Large intestine (tissue), 3 donors: ENCODE measurements at regions not wholly inside any gene's neighbourhood (a gene's known extent, or its start where the extent isn't known, plus 50 kb on each side); places are given as distances from the start of the nearest gene placed in this dataset.

Source experiments
- DNase-seq, 2 donors: peaks; one replicate each; pipeline versions ENCODE4 v3.0.0 to v3.0.0-alpha.2; 2013
- H3K27ac ChIP-seq: one replicate; pipeline ENCODE4 v1.5.1; 2013; ENCODE audit warnings: low read length
- H3K27me3 ChIP-seq: 2 replicates; pipeline ENCODE4 v1.6.1; 2013; ENCODE audit warnings: low read length; ENCODE audit not compliant: control insufficient read depth, insufficient read depth
- H3K36me3 ChIP-seq: 2 replicates; pipeline ENCODE4 v1.6.1; 2013; ENCODE audit warnings: low read length; ENCODE audit not compliant: control insufficient read depth, insufficient read depth
- H3K4me1 ChIP-seq: one replicate; pipeline ENCODE4 v1.6.1; 2013; ENCODE audit warnings: low read length; ENCODE audit not compliant: control insufficient read depth, insufficient read depth
- H3K4me3 ChIP-seq: one replicate; pipeline ENCODE4 v1.5.1; 2013; ENCODE audit warnings: low read length
- H3K9me3 ChIP-seq: one replicate; pipeline ENCODE4 v1.6.1; 2013; ENCODE audit warnings: mild to moderate bottlenecking, low read depth, low read length, moderate library complexity; ENCODE audit not compliant: control insufficient read depth
- WGBS: methylation state at CpG from one replicate; pipeline ENCODE4 v1.1.5; 2013; ENCODE audit warnings: low lambda C conversion rate; ENCODE audit not compliant: insufficient coverage; 5-methylcytosine and 5-hydroxymethylcytosine counted together

DNA sequence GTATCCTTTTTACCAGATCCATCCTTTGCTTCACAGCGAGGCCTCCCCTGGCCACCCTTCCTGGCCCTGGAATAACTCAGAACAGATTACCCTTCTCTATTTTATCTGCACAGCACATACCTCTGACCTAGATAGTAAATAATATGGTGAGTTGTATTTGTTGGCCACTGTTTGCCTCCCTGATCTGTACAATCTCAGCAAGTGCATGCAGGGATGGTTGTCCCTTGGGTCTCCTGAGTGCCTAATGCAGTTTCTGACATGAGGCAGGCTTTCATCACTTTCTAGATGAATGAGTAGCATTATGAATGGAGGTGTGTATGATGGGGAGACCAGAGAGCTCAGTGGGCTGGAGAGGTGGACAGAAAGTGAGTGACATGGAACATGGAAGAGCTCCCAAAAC, 525.1 kb upstream of the IGFBP3 start:
- H3K9me3 ChIP-seq = no peaks in the 10 kb centered on the region
- no peaks in the 10 kb centered on the region for H3K36me3 ChIP-seq
- no peaks in the 10 kb centered on the region for H3K4me1 ChIP-seq
- DNase-seq = no peak
- WGBS = 80% methylated on average over 1 of the region's 1 CpG
- no peak overlapping the region for H3K27ac ChIP-seq
- no peaks in the 10 kb centered on the region for H3K27me3 ChIP-seq
- no peak overlapping the region for H3K4me3 ChIP-seq

DNA sequence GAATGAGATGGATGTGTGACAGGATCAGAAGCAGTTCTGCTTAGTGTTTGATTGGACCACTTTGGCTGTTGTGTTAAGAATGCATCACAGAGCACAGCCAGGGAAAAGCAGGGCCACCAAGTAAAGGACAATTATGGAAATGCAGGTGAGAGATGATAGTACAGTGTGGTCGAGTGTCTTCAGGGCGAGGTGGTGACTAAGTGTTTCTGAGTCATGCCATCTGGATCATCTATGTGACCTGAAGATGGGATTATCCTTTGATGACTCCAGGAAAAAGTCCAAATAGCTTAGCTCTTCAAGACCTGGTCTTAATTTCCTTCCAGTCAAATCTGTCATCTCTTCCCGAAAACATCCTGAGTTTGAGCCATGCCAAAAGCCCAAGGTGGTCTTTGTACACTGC, 523.2 kb upstream of the IGFBP3 start:
- H3K27ac ChIP-seq = no peak overlapping the region
- no peak overlapping the region for H3K4me3 ChIP-seq
- DNase-seq = no peak
- H3K9me3 ChIP-seq = no peaks in the 10 kb centered on the region
- no peaks in the 10 kb centered on the region for H3K4me1 ChIP-seq
- no peaks in the 10 kb centered on the region for H3K36me3 ChIP-seq
- WGBS = no CpG with 5 or more reads among the region's 3 CpGs
- no peaks in the 10 kb centered on the region for H3K27me3 ChIP-seq

DNA sequence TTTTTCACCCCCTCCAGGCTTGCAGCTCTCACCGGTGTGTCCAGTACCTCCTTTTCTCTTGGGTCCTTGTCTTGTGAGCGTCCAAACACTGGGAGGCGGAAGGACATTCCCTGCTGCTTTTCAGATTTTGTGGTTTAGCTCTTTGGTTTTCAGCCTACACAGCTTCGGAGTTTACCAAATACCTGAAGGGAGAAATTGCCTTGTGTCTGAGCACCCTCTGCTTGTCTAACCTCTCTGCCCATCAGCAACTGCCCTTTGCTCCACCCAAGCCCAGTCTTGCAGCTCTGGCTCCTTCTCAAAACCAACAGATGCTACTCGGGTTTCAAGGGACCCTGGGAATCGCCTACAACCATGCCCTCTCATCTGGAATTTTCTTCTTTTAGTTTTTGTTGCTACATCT, 519.1 kb upstream of the IGFBP3 start:
- no CpG with 5 or more reads among the region's 6 CpGs for WGBS
- Histone ChIP-seq H3K36me3 (no peaks in the 10 kb centered on the region), H3K27me3 (no peaks in the 10 kb centered on the region), H3K4me3 (no peak overlapping the region), H3K4me1 (no peaks in the 10 kb centered on the region), H3K27ac (no peak overlapping the region), H3K9me3 (no peaks in the 10 kb centered on the region)
- no peak for DNase-seq

DNA sequence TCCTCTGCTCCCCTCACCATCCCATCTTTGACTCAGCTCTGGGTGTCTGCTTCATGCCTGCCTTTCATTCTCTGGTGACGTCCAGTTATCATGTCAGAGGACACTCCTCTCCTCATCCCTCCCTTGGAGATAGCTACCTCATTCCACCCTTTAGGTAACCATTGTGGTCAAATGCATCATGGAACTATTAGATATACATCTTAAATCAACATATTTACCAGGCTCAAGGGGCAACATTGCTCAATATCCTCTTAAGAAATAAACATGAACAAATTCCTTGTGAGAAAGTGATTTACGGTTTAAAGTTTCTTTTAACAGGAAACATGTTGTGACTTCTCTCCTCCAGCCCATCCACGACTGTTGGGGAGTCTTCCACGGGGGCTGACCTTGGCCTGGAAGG, 511.6 kb upstream of the IGFBP3 start:
- WGBS = no CpG with 5 or more reads among the region's 4 CpGs
- peak in 1 of 2 donors; percentile 13 for DNase-seq
- Histone ChIP-seq H3K9me3 (no peaks in the 10 kb centered on the region), H3K27ac (no peak overlapping the region), H3K27me3 (no peaks in the 10 kb centered on the region), H3K4me3 (no peak overlapping the region), H3K36me3 (no peaks in the 10 kb centered on the region), H3K4me1 (no peaks in the 10 kb centered on the region)

DNA sequence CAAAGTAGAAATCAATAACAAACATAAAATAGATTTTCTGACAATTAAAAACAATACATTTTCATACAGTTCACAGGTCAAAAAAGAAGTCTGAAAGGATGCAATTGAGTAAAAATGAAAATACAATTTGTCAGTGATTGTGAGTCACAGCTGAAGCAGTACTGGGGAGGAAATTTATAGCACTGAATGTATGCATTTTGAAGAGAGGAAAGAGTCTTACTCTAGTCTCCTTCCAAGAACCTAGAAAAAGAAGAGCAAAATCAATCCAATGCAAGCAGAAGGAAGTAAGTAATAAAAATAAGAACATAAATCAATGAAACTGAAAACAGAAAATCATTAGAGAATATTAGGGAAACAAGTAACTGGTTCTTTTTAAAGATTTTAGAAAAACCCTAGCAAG, 507.2 kb upstream of the IGFBP3 start:
- Histone ChIP-seq H3K4me1 (no peaks in the 10 kb centered on the region), H3K27me3 (no peaks in the 10 kb centered on the region), H3K9me3 (no peaks in the 10 kb centered on the region), H3K27ac (no peak overlapping the region), H3K36me3 (no peaks in the 10 kb centered on the region), H3K4me3 (no peak overlapping the region)
- no peak for DNase-seq

DNA sequence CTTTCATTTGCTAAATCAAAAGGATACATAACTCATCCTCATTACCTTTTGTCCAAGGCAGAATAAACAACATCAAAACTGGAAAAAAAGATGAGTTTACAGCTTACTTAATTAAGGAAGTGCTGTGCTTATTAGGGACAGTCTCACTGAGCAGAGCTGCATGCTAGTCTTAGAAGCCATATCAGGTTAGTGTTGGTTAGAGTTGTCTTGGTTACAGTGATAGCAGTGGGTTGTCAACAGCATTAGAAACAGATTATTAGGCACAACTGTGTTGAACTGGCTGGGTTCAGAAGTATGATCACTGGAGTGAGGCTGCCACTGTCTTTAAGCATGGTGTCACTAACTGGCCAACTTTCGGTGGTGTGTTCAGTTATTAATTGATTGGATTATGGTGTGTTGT, 503.9 kb upstream of the IGFBP3 start:
- Histone ChIP-seq H3K4me1 (no peaks in the 10 kb centered on the region), H3K4me3 (no peak overlapping the region), H3K27me3 (no peaks in the 10 kb centered on the region), H3K9me3 (no peaks in the 10 kb centered on the region), H3K36me3 (no peaks in the 10 kb centered on the region), H3K27ac (no peak overlapping the region)
- DNase-seq = peak in 1 of 2 donors; percentile 11
- WGBS = no CpG with 5 or more reads among the region's 1 CpG

DNA sequence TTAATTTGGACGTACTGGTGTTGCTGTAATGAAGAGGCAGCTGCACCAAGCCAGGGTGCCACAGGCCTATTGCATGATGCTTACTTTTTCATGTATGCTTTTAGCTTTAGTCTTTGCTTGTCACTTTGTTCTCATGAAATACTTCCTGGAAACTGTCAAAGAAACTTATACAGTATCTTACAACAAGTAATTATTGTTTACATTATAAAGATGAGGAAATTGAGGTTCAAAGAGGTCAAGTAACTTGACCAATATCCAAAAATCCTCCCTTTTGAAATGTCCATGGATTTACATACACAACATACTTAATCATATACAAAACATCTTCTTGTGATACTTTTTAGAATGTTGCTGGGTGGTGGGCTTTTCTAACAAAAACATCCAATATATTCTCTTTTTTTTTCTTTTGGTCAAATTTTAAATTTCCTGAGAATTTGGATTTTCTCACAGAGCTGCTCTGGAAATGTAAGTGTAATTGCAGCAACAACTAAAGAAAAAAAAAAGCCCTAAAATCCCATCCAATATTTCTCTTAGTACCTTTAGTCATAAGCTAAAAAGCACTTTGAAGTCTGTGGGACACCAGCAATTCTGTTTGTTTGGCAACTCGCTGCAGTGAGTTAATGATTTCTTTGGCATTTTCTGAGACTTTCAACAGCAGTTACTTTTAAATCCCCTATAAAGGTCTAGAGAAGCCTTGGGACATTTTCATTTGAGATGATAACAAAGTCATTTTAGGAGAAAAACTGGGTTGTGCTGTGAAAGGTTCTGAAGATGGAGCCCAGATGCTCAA, 500.6 kb upstream of the IGFBP3 start:
- Histone ChIP-seq H3K27ac (no peak overlapping the region), H3K4me1 (no peaks in the 10 kb centered on the region), H3K4me3 (no peak overlapping the region), H3K36me3 (no peaks in the 10 kb centered on the region), H3K27me3 (no peaks in the 10 kb centered on the region), H3K9me3 (no peaks in the 10 kb centered on the region)
- no peak for DNase-seq
- WGBS = no CpG with 5 or more reads among the region's 2 CpGs

DNA sequence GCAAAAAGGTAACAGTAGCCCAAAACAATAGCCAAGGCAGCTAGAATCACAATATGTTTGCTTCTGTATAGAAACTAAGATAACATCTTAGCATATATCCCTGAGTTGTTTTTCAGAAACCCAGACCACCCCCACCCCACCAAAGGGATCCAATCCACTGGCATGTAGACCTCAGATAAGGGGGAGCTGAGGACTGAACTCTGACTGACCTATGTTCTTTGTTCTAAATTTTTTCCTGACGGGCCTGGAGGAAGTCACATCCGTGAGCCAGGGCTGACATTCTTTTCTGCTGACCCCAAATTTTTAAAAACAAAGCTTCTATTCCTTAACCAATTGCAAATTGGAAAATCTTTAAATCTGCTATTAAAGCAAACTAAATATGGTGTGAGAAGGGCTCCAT, 493.9 kb upstream of the IGFBP3 start:
- Histone ChIP-seq H3K27ac (no peak overlapping the region), H3K27me3 (no peaks in the 10 kb centered on the region), H3K4me1 (no peaks in the 10 kb centered on the region), H3K36me3 (no peaks in the 10 kb centered on the region), H3K9me3 (no peaks in the 10 kb centered on the region), H3K4me3 (no peak overlapping the region)
- 20% methylated on average over 2 of the region's 2 CpGs for WGBS
- DNase-seq = no peak

DNA sequence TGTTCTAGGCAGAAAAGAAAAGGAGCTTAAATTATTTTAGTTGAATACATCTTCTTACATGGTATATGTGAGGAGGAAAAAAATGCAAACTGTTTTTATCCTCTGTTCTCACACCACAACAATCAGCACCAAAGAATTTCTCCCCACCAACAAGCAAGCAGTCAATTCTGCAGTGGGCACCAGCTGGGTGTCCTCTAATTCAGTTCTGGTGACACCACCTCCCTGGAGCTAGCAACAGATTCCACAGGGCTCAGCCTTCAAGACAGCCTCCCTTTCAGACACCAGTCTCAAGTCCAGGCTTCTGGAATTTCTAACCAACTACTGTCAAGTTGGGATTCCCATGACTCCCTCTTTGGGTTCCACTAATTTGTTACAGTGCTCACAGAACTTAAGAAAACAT, 490.2 kb upstream of the IGFBP3 start:
- no peak for DNase-seq
- Histone ChIP-seq H3K27ac (no peak overlapping the region), H3K9me3 (no peaks in the 10 kb centered on the region)

DNA sequence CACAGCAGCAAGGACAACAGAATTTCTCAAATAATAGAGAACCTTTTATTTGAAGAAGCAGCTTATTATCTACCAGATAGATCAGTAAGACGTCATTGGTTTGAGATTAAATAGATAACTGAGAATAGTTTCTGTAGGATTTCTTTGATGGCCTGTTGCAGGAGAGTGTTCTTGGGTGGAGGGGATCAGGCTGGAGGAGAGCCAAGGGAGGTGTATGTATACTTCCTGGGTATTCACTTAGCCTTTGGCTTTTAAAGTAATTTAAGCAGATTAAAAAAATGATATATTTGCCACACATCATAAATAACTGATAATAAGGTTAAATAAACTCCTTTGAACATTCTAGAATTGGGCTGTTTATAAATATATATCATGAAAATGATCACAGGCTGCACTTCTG, 486.1 kb upstream of the IGFBP3 start:
- H3K4me1 ChIP-seq = no peaks in the 10 kb centered on the region
- no peaks in the 10 kb centered on the region for H3K27me3 ChIP-seq
- H3K9me3 ChIP-seq = no peaks in the 10 kb centered on the region
- DNase-seq = no peak
- WGBS = 60% methylated on average over 1 of the region's 1 CpG
- H3K27ac ChIP-seq = no peak overlapping the region
- no peak overlapping the region for H3K4me3 ChIP-seq
- no peaks in the 10 kb centered on the region for H3K36me3 ChIP-seq

More for the DNA sequence above, 490.2 kb upstream of the IGFBP3 start:
- no peak overlapping the region for H3K4me3 ChIP-seq
- no peaks in the 10 kb centered on the region for H3K27me3 ChIP-seq
- H3K4me1 ChIP-seq = no peaks in the 10 kb centered on the region
- no peaks in the 10 kb centered on the region for H3K36me3 ChIP-seq

DNA sequence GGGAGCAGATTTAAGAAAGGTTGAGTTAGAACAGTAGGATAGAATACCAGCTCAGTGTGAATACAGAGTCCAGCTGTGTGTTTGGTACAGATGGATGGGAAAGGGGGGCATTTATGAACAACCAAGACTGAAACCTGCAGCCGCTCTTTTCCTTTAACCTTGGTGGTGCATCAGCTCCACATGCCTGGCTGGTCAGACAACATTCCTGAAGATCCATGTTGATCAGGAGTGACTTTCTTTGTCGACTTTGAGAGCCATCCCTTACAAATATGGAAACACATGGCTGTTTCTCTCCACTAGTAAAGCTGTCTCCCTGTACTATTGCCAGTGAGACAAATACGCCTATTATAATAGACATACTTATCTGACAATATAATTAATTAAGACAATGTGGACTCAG, 476.5 kb upstream of the IGFBP3 start:
- Histone ChIP-seq H3K27me3 (no peaks in the 10 kb centered on the region), H3K36me3 (no peaks in the 10 kb centered on the region), H3K4me3 (no peak overlapping the region), H3K9me3 (peaks cover 5% of the 10 kb centered on the region), H3K4me1 (no peaks in the 10 kb centered on the region), H3K27ac (no peak overlapping the region)
- whole genome bisulfite sequencing = no CpG with 5 or more reads among the region's 3 CpGs
- no peak for DNase-seq
